IMR-90 (cell line): ENCODE measurements at regions not wholly inside any gene's neighbourhood (a gene's known extent, or its start where the extent isn't known, plus 50 kb on each side); places are given as distances from the start of the nearest gene placed in this dataset.
A peak's percentile ranks its signal among the peaks of the same experiment; 100 is the strongest.

ENCODE experiments used
- ATAC-seq: fragments of 200-7000 bp; cut with Tn5 transposase; 2 replicates; pipeline ENCODE4 v1.9.1; 2020; ENCODE audit warnings: low read depth, mild to moderate bottlenecking, moderate library complexity
- BruUV-seq: library from RNA; stranded (reverse); fragments of 400-500 nt; replicated peaks from 2 replicates; lab custom pipeline; 2021; lab: Mats Ljungman, UMichigan
- CTCF ChIA-PET: fragments of 300-600 bp; formaldehyde crosslinking; extraction: SDS; loops from one replicate; lab custom pipeline; 2021; ENCODE audit warnings: antibody characterized with exemption; lab: Yijun Ruan, JAX
- POLR2A ChIA-PET: fragments of 300-600 bp; sonication (Branson Sonifier 250); formaldehyde crosslinking; loops from one replicate; lab custom pipeline; 2022; ENCODE audit warnings: antibody characterized with exemption; ENCODE audit not compliant: unreplicated experiment; lab: Charles Lee
- DNase-seq: peaks from one replicate; pipeline ENCODE4 v3.0.0; 2013
- H2AFZ ChIP-seq: replicated peaks from 2 replicates; pipeline ENCODE3; 2013; ENCODE audit warnings: low read length, mild to moderate bottlenecking; ENCODE audit not compliant: poor library complexity
- H2AK5ac ChIP-seq: 2 replicates; pipeline ENCODE4 v1.6.1; 2013; ENCODE audit warnings: low read depth, low read length, inconsistent platforms
- H2AK9ac ChIP-seq: replicated peaks from 2 replicates; pipeline ENCODE3; 2013; ENCODE audit warnings: mild to moderate bottlenecking, low read depth, low read length, moderate library complexity; ENCODE audit not compliant: poor library complexity
- H2BK120ac ChIP-seq: 2 replicates; pipeline ENCODE4 v1.6.1; 2013; ENCODE audit warnings: low read depth, low read length, inconsistent platforms
- H2BK15ac ChIP-seq: 3 replicates; pipeline ENCODE4 v1.6.1; 2013; ENCODE audit warnings: low read depth, low read length, inconsistent platforms
- H2BK20ac ChIP-seq: 2 replicates; pipeline ENCODE4 v1.6.1; 2013; ENCODE audit warnings: low read depth, mild to moderate bottlenecking, inconsistent platforms, low read length, moderate library complexity
- H2BK5ac ChIP-seq: 2 replicates; pipeline ENCODE4 v1.6.1; 2013; ENCODE audit warnings: mild to moderate bottlenecking, low read depth, low read length, inconsistent platforms; ENCODE audit not compliant: poor library complexity, severe bottlenecking
- H3K14ac ChIP-seq: replicated peaks from 2 replicates; pipeline ENCODE4 v1.6.1; 2013; ENCODE audit warnings: low read depth, low read length, inconsistent platforms
- H3K18ac ChIP-seq: 2 replicates; pipeline ENCODE4 v1.6.1; 2013; ENCODE audit warnings: low read depth, low read length, control low read depth
- H3K23ac ChIP-seq: 2 replicates; pipeline ENCODE4 v1.6.1; 2013; ENCODE audit warnings: low read depth, low read length, inconsistent platforms
- H3K27ac ChIP-seq: 2 replicates; pipeline ENCODE4 v1.5.1; 2013; ENCODE audit warnings: mild to moderate bottlenecking, control low read depth, low read length; ENCODE audit not compliant: insufficient read depth
- H3K27me3 ChIP-seq: 2 replicates; pipeline ENCODE4 v1.6.1; 2013; ENCODE audit warnings: low read length; ENCODE audit not compliant: control insufficient read depth, insufficient read depth
- H3K36me3 ChIP-seq: 2 replicates; pipeline ENCODE4 v1.6.1; 2013; ENCODE audit warnings: low read length, mixed read lengths; ENCODE audit not compliant: control insufficient read depth, insufficient read depth
- H3K4ac ChIP-seq: 2 replicates; pipeline ENCODE4 v1.6.1; 2013; ENCODE audit warnings: low read depth, low read length, inconsistent platforms
- H3K4me1 ChIP-seq: 2 replicates; pipeline ENCODE4 v1.6.1; 2013; ENCODE audit warnings: low read length, mixed read lengths; ENCODE audit not compliant: control insufficient read depth, insufficient read depth
- H3K4me2 ChIP-seq: 2 replicates; pipeline ENCODE4 v1.6.1; 2013; ENCODE audit warnings: low read depth, mild to moderate bottlenecking, control low read depth, low read length, moderate library complexity
- H3K4me3 ChIP-seq: 2 replicates; pipeline ENCODE4 v1.5.1; 2013; ENCODE audit warnings: low read depth, mild to moderate bottlenecking, control low read depth, low read length, moderate library complexity; ENCODE audit not compliant: insufficient read depth
- H3K56ac ChIP-seq: 2 replicates; pipeline ENCODE4 v1.6.1; 2013; ENCODE audit warnings: low read length, inconsistent platforms; ENCODE audit not compliant: insufficient read depth; ENCODE audit errors: extremely low read depth
- H3K79me1 ChIP-seq, 2 experiments: 2 replicates each; pipeline ENCODE4 v1.6.1; 2013; ENCODE audit warnings: low read length in 2 of 2, inconsistent platforms in 1 of 2, low read depth in 1 of 2
- H3K9ac ChIP-seq: 2 replicates; pipeline ENCODE4 v1.6.1; 2013; ENCODE audit warnings: low read depth, low read length, control low read depth
- H3K9me1 ChIP-seq: 2 replicates; pipeline ENCODE4 v1.6.1; 2013; ENCODE audit warnings: low read length, inconsistent platforms; ENCODE audit not compliant: insufficient read depth
- H3K9me3 ChIP-seq: 2 replicates; pipeline ENCODE4 v1.6.1; 2013; ENCODE audit warnings: low read length; ENCODE audit not compliant: control insufficient read depth, insufficient read depth
- H4K20me1 ChIP-seq: 2 replicates; pipeline ENCODE4 v1.6.1; 2013; ENCODE audit warnings: low read length, inconsistent platforms; ENCODE audit not compliant: insufficient read depth
- H4K5ac ChIP-seq: 2 replicates; pipeline ENCODE4 v1.6.1; 2013; ENCODE audit warnings: mild to moderate bottlenecking, low read depth, low read length, control low read depth
- H4K8ac ChIP-seq, 2 experiments: 2 replicates each; pipeline ENCODE4 v1.6.1; 2013; ENCODE audit warnings: low read depth in 2 of 2, low read length in 2 of 2, control low read depth in 1 of 2, inconsistent platforms in 1 of 2
- H4K91ac ChIP-seq: 2 replicates; pipeline ENCODE4 v1.6.1; 2013; ENCODE audit warnings: low read depth, low read length, inconsistent platforms; ENCODE audit not compliant: insufficient read depth
- BHLHE40 ChIP-seq: fragments of 150-350 bp; IDR thresholded peaks from 2 replicates; pipeline ENCODE4 v1.6.1; 2016; ENCODE audit warnings: mild to moderate bottlenecking, low read depth, low read length
- FOS ChIP-seq: fragments of 150-350 bp; IDR thresholded peaks from 2 replicates; pipeline ENCODE4 v1.6.1; 2016; ENCODE audit warnings: low read depth, low read length
- MAFK ChIP-seq: IDR thresholded peaks from 2 replicates; pipeline ENCODE4 v1.6.1; 2012; ENCODE audit warnings: low read depth, low read length, improper control_type of control experiment
- MAZ ChIP-seq: IDR thresholded peaks from 2 replicates; pipeline ENCODE4 v1.6.1; 2012; ENCODE audit warnings: low read depth, mild to moderate bottlenecking, low read length, improper control_type of control experiment, moderate library complexity, borderline replicate concordance
- MXI1 ChIP-seq: IDR thresholded peaks from 2 replicates; pipeline ENCODE4 v1.6.1; 2012; ENCODE audit warnings: low read depth, mild to moderate bottlenecking, low read length, moderate library complexity, borderline replicate concordance
- POLR2A ChIP-seq: IDR thresholded peaks from 2 replicates; pipeline ENCODE4 v1.6.1; 2012; ENCODE audit warnings: mild to moderate bottlenecking, low read depth, low read length
- RCOR1 ChIP-seq: IDR thresholded peaks from 2 replicates; pipeline ENCODE4 v1.6.1; 2012; ENCODE audit warnings: mild to moderate bottlenecking, low read length, improper control_type of control experiment; ENCODE audit not compliant: insufficient replicate concordance
- SMC3 ChIP-seq: fragments of 150-350 bp; IDR thresholded peaks from 2 replicates; pipeline ENCODE4 v1.6.1; 2016; ENCODE audit warnings: low read depth, mild to moderate bottlenecking, antibody characterized with exemption, low read length, moderate library complexity
- WGBS, 2 experiments: methylation state at CpG; one replicate each; pipeline versions ENCODE4 v1.1.5 to v1.1.7; 2013; ENCODE audit warnings: missing lambda C conversion rate in 2 of 2; ENCODE audit not compliant: insufficient read length in 1 of 2; ENCODE audit errors: extremely low coverage in 2 of 2; 5-methylcytosine and 5-hydroxymethylcytosine counted together
- dilution Hi-C: fragments of 300-500 bp; cut with HindIII; formaldehyde crosslinking; loops from one replicate; pipeline ENCODE4 v1.14.3; 2018; ENCODE audit warnings: low sequenced_read_pairs; ENCODE audit not compliant: unreplicated experiment
- in situ Hi-C: fragments of 300-500 bp; cut with MboI; formaldehyde crosslinking; loops from 3 replicates; pipeline ENCODE4 v1.14.3; 2019; ENCODE audit warnings: low sequenced_read_pairs, inconsistent platforms, mixed read lengths
- intact Hi-C: fragments of 100-400 bp; cut with micrococcal nuclease; formaldehyde crosslinking; loops from 2 replicates; pipeline ENCODE4 v1.10.0; 2022
- TF ChIP-seq, protein P1 (sequence below): fragments of 150-350 bp; IDR thresholded peaks from 2 replicates; pipeline ENCODE4 v1.6.1; 2016; ENCODE audit warnings: low read depth, mild to moderate bottlenecking, low read length, moderate library complexity, borderline replicate concordance

DNA sequence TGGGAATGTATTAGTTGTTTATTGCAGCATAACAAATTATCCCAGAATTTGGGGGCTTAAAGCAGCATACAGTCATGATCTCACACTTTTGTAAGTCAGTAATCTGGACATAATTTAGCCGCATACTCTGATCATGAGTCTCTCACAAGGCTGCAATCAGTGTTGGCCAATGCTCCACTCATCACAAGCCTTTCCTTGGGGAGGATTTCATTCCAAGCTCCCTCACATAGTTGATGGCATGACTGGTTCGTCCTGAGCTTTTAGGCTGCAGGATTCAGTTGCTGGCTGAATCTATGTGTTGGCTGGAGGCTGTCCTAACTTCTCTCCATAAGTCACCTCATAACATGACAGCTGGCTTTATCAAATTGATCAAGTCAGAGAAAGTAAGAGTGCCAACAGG is 1568.6 kb upstream of the PCDH7 start:
- H4K5ac ChIP-seq = no peak overlapping the region
- no peak overlapping the region for H2BK120ac ChIP-seq
- TF ChIP-seq SMC3 (no peak), RCOR1 (no peak), BHLHE40 (no peak), MXI1 (no peak), MAZ (no peak), POLR2A (no peak), FOS (no peak), MAFK (no peak)
- TF ChIP-seq, protein P1, sequence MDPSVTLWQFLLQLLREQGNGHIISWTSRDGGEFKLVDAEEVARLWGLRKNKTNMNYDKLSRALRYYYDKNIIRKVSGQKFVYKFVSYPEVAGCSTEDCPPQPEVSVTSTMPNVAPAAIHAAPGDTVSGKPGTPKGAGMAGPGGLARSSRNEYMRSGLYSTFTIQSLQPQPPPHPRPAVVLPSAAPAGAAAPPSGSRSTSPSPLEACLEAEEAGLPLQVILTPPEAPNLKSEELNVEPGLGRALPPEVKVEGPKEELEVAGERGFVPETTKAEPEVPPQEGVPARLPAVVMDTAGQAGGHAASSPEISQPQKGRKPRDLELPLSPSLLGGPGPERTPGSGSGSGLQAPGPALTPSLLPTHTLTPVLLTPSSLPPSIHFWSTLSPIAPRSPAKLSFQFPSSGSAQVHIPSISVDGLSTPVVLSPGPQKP = no peak
- H3K9ac ChIP-seq = no peak overlapping the region
- H2AK9ac ChIP-seq = no peak overlapping the region
- no peak overlapping the region for H2BK15ac ChIP-seq
- H3K4ac ChIP-seq = no peak overlapping the region
- no peaks in the 10 kb centered on the region for H3K79me1 ChIP-seq
- no peak overlapping the region for H4K91ac ChIP-seq
- BruUV-seq = no TSS peak
- no peaks in the 10 kb centered on the region for H4K20me1 ChIP-seq
- no peaks in the 10 kb centered on the region for H3K27me3 ChIP-seq
- H3K14ac ChIP-seq = no peak overlapping the region
- H3K18ac ChIP-seq = no peak overlapping the region
- no peak overlapping the region for H2BK5ac ChIP-seq
- no peak overlapping the region for H3K4me2 ChIP-seq
- H3K9me1 ChIP-seq = no peaks in the 10 kb centered on the region; the same call in 1 of the 2 replicates
- no peaks in the 10 kb centered on the region for H3K36me3 ChIP-seq
- no peak; the same call in 1 of the 2 replicates for ATAC-seq
- DNase-seq = peak; percentile 52
- ChIA-PET POLR2A (no interaction called here), CTCF (no interaction called here)
- 100% methylated on average over 1 of the region's 2 CpGs; no CpG with 5 or more reads in 1 of the 2 experiments for WGBS, 2 experiments
- no peak overlapping the region for H2BK20ac ChIP-seq
- H2AFZ ChIP-seq = no peak overlapping the region
- no peak overlapping the region for H3K56ac ChIP-seq
- in situ Hi-C loops (no loop called here), dilution Hi-C loops (no loop called here), intact Hi-C loops (no loop called here)
- no peak overlapping the region for H3K27ac ChIP-seq
- no peak overlapping the region for H3K4me3 ChIP-seq
- no peak overlapping the region for H3K23ac ChIP-seq
- no peak overlapping the region for H2AK5ac ChIP-seq
- H3K4me1 ChIP-seq = no peaks in the 10 kb centered on the region
- no peak overlapping the region for H4K8ac ChIP-seq
- no peaks in the 10 kb centered on the region for H3K9me3 ChIP-seq
